ENCODE measurements at regions not wholly inside any gene's neighbourhood (a gene's known extent, or its start where the extent isn't known, plus 50 kb on each side); places are given as distances from the start of the nearest gene placed in this dataset.

- DNase-seq (ENCODE audit: low read depth in 4 of 6, low spot score in 6 of 6), result no peak
- Histone ChIP-seq H3K9me3 (ENCODE audit: control insufficient read depth, insufficient read depth, low read length) (no peaks in the 10 kb centered on the region), H3K27me3 (ENCODE audit: control insufficient read depth, insufficient read depth, low read length) (no peaks in the 10 kb centered on the region), H3K27ac (ENCODE audit: low read depth, low read length) (no peak overlapping the region), H3K4me1 (ENCODE audit: control insufficient read depth, insufficient read depth, low read length) (no peaks in the 10 kb centered on the region), H3K4me3 (ENCODE audit: low read depth, low read length) (no peak overlapping the region), H3K36me3 (ENCODE audit: control insufficient read depth, insufficient read depth, low read length) (no peaks in the 10 kb centered on the region)
- 57% methylated on average over 6 of the region's 7 CpGs for WGBS (ENCODE audit: insufficient coverage)
Observed at GRCh38 chr12:97324471-97324870, 138.1 kb upstream of the RMST start.

DNA sequence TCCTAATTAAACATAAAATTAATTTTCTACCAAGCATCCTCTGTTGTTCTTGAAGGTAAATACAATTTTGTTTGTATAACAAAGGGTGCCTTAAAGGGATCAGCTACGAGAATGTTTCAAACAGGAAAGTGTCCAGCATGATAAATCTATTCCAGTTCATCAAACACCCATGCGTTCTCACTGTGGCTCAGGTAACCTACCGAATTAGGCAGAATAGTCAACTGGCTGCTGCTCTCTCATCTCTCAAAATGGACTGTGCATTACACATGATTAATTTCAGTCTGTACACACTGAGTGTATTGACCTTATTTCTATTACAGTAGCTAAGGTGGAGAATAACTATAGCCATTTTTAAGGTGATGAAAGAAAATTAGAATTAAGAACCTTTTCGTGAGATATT, 127.5 kb upstream of the RMST start:
- WGBS (ENCODE audit: insufficient coverage), result no CpG with 5 or more reads among the region's 4 CpGs
- Histone ChIP-seq H3K9me3 (ENCODE audit: control insufficient read depth, insufficient read depth, low read length) (no peaks in the 10 kb centered on the region), H3K4me1 (ENCODE audit: control insufficient read depth, insufficient read depth, low read length) (no peaks in the 10 kb centered on the region), H3K4me3 (ENCODE audit: low read depth, low read length) (no peak overlapping the region), H3K36me3 (ENCODE audit: control insufficient read depth, insufficient read depth, low read length) (no peaks in the 10 kb centered on the region), H3K27me3 (ENCODE audit: control insufficient read depth, insufficient read depth, low read length) (no peaks in the 10 kb centered on the region), H3K27ac (ENCODE audit: low read depth, low read length) (no peak overlapping the region)
- DNase-seq (ENCODE audit: low read depth in 4 of 6, low spot score in 6 of 6), result no peak

- Histone ChIP-seq H3K27ac (ENCODE audit: low read depth, low read length) (no peak overlapping the region), H3K9me3 (ENCODE audit: control insufficient read depth, insufficient read depth, low read length) (no peaks in the 10 kb centered on the region), H3K4me3 (ENCODE audit: low read depth, low read length) (no peak overlapping the region), H3K36me3 (ENCODE audit: control insufficient read depth, insufficient read depth, low read length) (no peaks in the 10 kb centered on the region), H3K27me3 (ENCODE audit: control insufficient read depth, insufficient read depth, low read length) (no peaks in the 10 kb centered on the region), H3K4me1 (ENCODE audit: control insufficient read depth, insufficient read depth, low read length) (no peaks in the 10 kb centered on the region)
- peak in 2 of 6 donors; percentile 6 to 55 for DNase-seq (ENCODE audit: low read depth in 4 of 6, low spot score in 6 of 6)
- WGBS (ENCODE audit: insufficient coverage), result 67% methylated on average over 2 of the region's 7 CpGs
Observed at GRCh38 chr12:97336900-97337751, 125.5 kb upstream of the RMST start.

DNA sequence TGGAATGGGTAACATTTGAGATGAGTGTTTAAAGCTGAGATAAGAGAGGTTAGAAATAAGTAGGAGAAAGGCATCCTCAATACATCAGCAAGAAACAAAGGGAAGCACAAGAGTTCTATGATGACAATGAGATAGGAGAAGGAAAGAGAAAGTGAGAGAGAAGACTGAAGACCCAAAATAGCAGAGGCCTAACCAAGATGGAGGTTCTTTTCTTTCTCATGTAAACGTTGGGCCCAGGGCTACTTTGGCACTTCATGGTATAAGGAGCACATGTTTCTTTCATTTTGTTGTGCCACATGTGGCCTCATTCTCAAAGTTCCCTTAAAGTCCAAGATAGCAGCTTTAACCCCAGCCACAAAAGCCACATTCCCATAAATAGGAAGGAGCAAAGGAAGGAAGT, 120.5 kb upstream of the RMST start:
- no peaks in the 10 kb centered on the region for H3K36me3 ChIP-seq (ENCODE audit: control insufficient read depth, insufficient read depth, low read length)
- H3K4me3 ChIP-seq (ENCODE audit: low read depth, low read length), result no peak overlapping the region
- no peak overlapping the region for H3K27ac ChIP-seq (ENCODE audit: low read depth, low read length)
- H3K4me1 ChIP-seq (ENCODE audit: control insufficient read depth, insufficient read depth, low read length), result no peaks in the 10 kb centered on the region
- 75% methylated on average over 1 of the region's 1 CpG for WGBS (ENCODE audit: insufficient coverage)
- no peaks in the 10 kb centered on the region for H3K27me3 ChIP-seq (ENCODE audit: control insufficient read depth, insufficient read depth, low read length)
- H3K9me3 ChIP-seq (ENCODE audit: control insufficient read depth, insufficient read depth, low read length), result no peaks in the 10 kb centered on the region
- no peak for DNase-seq (ENCODE audit: low read depth in 4 of 6, low spot score in 6 of 6)

DNA sequence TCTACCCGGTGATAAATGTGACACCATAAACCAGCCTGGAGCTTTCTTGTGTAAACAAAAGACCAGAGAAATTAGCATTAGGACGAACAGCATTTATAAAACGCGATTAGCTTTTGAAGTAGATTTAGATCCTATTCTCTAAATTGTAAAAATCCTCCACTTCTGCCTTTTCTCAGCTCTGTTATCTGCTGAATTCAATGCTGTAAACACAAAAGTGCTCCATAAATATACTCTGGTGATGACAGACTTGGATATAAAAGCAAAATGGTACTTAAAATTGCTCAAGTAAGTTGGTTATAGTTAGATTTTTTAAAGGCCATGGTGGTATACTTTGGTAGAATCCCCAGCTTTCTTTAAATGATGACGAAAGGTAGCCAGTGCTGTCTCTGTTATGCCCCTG, 114.6 kb upstream of the RMST start:
- Histone ChIP-seq H3K4me1 (ENCODE audit: control insufficient read depth, insufficient read depth, low read length) (no peaks in the 10 kb centered on the region), H3K27ac (ENCODE audit: low read depth, low read length) (no peak overlapping the region), H3K27me3 (ENCODE audit: control insufficient read depth, insufficient read depth, low read length) (no peaks in the 10 kb centered on the region), H3K9me3 (ENCODE audit: control insufficient read depth, insufficient read depth, low read length) (no peaks in the 10 kb centered on the region), H3K4me3 (ENCODE audit: low read depth, low read length) (no peak overlapping the region), H3K36me3 (ENCODE audit: control insufficient read depth, insufficient read depth, low read length) (no peaks in the 10 kb centered on the region)
- 43% methylated on average over 1 of the region's 5 CpGs for WGBS (ENCODE audit: insufficient coverage)
- peak in 1 of 6 donors; percentile 60 for DNase-seq (ENCODE audit: low read depth in 4 of 6, low spot score in 6 of 6)

GRCh38 chr12:97358361-97358760, 104.2 kb upstream of the RMST start:
- H3K4me3 ChIP-seq (ENCODE audit: low read depth, low read length), result no peak overlapping the region
- H3K27me3 ChIP-seq (ENCODE audit: control insufficient read depth, insufficient read depth, low read length), result no peaks in the 10 kb centered on the region
- H3K4me1 ChIP-seq (ENCODE audit: control insufficient read depth, insufficient read depth, low read length), result no peaks in the 10 kb centered on the region
- no peaks in the 10 kb centered on the region for H3K9me3 ChIP-seq (ENCODE audit: control insufficient read depth, insufficient read depth, low read length)
- H3K27ac ChIP-seq (ENCODE audit: low read depth, low read length), result no peak overlapping the region
- no CpG with 5 or more reads among the region's 3 CpGs for WGBS (ENCODE audit: insufficient coverage)
- H3K36me3 ChIP-seq (ENCODE audit: control insufficient read depth, insufficient read depth, low read length), result no peaks in the 10 kb centered on the region
- peak in 2 of 6 donors; percentile 16 to 70 for DNase-seq (ENCODE audit: low read depth in 4 of 6, low spot score in 6 of 6)

DNA sequence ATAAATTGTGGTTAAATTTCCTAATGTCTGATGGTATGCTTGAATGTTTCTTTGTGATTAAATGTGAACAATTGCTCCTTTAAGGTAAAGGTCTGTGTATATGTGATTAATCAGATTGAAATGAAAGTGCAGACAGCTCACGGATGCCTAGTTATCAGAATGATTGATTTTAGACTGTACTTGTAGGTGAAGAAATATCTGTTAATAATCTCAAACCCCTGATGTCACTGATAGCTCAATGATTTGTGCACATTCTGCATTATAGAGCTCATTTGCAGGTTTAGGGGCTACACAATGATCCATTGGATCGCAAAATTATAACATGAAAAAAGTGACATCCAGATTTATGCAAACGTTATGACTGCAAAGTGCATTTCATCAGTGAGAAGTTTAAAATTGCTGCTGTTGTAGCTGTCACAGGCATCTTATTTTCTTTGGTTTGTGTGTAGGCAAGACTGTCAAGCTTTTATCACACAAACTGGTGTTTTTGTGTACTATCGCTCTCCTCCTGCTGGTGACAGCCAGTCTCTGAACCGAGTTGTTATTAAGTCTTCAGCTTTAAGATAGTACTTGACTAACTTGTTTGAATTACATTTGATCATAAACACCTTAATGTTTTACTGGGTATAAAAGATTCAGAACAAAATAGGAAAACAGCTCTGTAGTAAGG, 103.4 kb upstream of the RMST start:
- no peaks in the 10 kb centered on the region for H3K27me3 ChIP-seq (ENCODE audit: control insufficient read depth, insufficient read depth, low read length)
- no peaks in the 10 kb centered on the region for H3K4me1 ChIP-seq (ENCODE audit: control insufficient read depth, insufficient read depth, low read length)
- DNase-seq (ENCODE audit: low read depth in 4 of 6, low spot score in 6 of 6), result peak in 1 of 6 donors; percentile 64
- no peak overlapping the region for H3K4me3 ChIP-seq (ENCODE audit: low read depth, low read length)
- no peaks in the 10 kb centered on the region for H3K9me3 ChIP-seq (ENCODE audit: control insufficient read depth, insufficient read depth, low read length)
- WGBS (ENCODE audit: insufficient coverage), result 65% methylated on average over 3 of the region's 5 CpGs
- no peaks in the 10 kb centered on the region for H3K36me3 ChIP-seq (ENCODE audit: control insufficient read depth, insufficient read depth, low read length)
- no peak overlapping the region for H3K27ac ChIP-seq (ENCODE audit: low read depth, low read length)

GRCh38 chr12:97363693-97364092, 98.9 kb upstream of the RMST start:
- H3K27ac ChIP-seq (ENCODE audit: low read depth, low read length), result no peak overlapping the region
- H3K4me3 ChIP-seq (ENCODE audit: low read depth, low read length), result no peak overlapping the region
- WGBS (ENCODE audit: insufficient coverage), result no CpG with 5 or more reads among the region's 1 CpG
- no peaks in the 10 kb centered on the region for H3K9me3 ChIP-seq (ENCODE audit: control insufficient read depth, insufficient read depth, low read length)
- H3K4me1 ChIP-seq (ENCODE audit: control insufficient read depth, insufficient read depth, low read length), result no peaks in the 10 kb centered on the region
- no peak for DNase-seq (ENCODE audit: low read depth in 4 of 6, low spot score in 6 of 6)
- no peaks in the 10 kb centered on the region for H3K27me3 ChIP-seq (ENCODE audit: control insufficient read depth, insufficient read depth, low read length)
- no peaks in the 10 kb centered on the region for H3K36me3 ChIP-seq (ENCODE audit: control insufficient read depth, insufficient read depth, low read length)

- H3K27ac ChIP-seq (ENCODE audit: low read depth, low read length), result no peak overlapping the region
- H3K27me3 ChIP-seq (ENCODE audit: control insufficient read depth, insufficient read depth, low read length), result no peaks in the 10 kb centered on the region
- no peaks in the 10 kb centered on the region for H3K36me3 ChIP-seq (ENCODE audit: control insufficient read depth, insufficient read depth, low read length)
- peak in 1 of 6 donors; percentile 23 for DNase-seq (ENCODE audit: low read depth in 4 of 6, low spot score in 6 of 6)
- no peaks in the 10 kb centered on the region for H3K4me1 ChIP-seq (ENCODE audit: control insufficient read depth, insufficient read depth, low read length)
- H3K4me3 ChIP-seq (ENCODE audit: low read depth, low read length), result no peak overlapping the region
- H3K9me3 ChIP-seq (ENCODE audit: control insufficient read depth, insufficient read depth, low read length), result no peaks in the 10 kb centered on the region
- 82% methylated on average over 5 of the region's 7 CpGs for WGBS (ENCODE audit: insufficient coverage)
Observed at GRCh38 chr12:97368462-97369163, 94.0 kb upstream of the RMST start.
